IPS-18a (cell line): ENCODE measurements at regions not wholly inside any gene's neighbourhood (a gene's known extent, or its start where the extent isn't known, plus 50 kb on each side); places are given as distances from the start of the nearest gene placed in this dataset.
"Not testable (repeated sequence)": the region's sequence is repeated elsewhere in the genome, so short reads cannot be mapped to it uniquely, and the experiment has no call there.

Experiments
- H3K27ac ChIP-seq: one replicate; pipeline ENCODE4 v1.5.1; 2013; ENCODE audit warnings: low read length
- H3K27me3 ChIP-seq: one replicate; pipeline ENCODE4 v1.6.1; 2013; ENCODE audit warnings: mild to moderate bottlenecking, low read length; ENCODE audit not compliant: control insufficient read depth, insufficient read depth
- H3K36me3 ChIP-seq: one replicate; pipeline ENCODE4 v1.6.1; 2013; ENCODE audit warnings: low read depth, low read length; ENCODE audit not compliant: control insufficient read depth
- H3K4me1 ChIP-seq: one replicate; pipeline ENCODE4 v1.6.1; 2013; ENCODE audit warnings: low read depth, low read length; ENCODE audit not compliant: control insufficient read depth
- H3K4me3 ChIP-seq: one replicate; pipeline ENCODE4 v1.5.1; 2013; ENCODE audit warnings: low read length
- H3K9ac ChIP-seq: one replicate; pipeline ENCODE4 v1.6.1; 2013; ENCODE audit warnings: mild to moderate bottlenecking, low read length, moderate library complexity
- H3K9me3 ChIP-seq: one replicate; pipeline ENCODE4 v1.6.1; 2013; ENCODE audit warnings: low read depth, low read length; ENCODE audit not compliant: control insufficient read depth

DNA sequence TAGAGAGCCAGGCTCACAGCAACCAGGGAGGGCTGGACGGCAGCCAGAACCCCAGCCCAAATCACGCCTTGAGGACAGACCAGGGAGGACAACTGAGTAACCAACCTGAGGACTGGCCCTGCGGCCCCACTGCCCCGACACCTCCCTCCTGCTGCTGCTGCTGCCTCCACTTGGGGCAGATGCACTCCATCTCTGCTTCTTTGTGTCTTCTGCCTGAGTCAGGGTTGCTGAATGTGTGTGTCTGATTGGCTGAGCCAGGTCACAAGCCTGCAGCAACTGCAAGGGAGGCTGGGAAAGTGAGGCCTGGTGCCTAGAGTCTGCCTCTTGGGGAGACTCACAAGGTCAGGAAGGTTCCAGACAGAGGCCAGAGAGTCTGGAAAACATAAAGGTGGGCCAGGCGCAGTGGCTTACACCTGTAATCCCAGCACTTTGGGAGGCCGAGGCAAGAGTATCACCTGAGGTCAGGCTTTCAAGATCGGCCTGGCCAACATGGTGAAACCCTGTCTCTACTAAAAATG, 83.4 kb downstream of the ZFP36L2 start:
- no peaks in the 10 kb centered on the region for H3K9me3 ChIP-seq
- H3K4me3 ChIP-seq = no peak overlapping the region
- peaks cover 3% of the 10 kb centered on the region for H3K4me1 ChIP-seq
- no peak overlapping the region for H3K27ac ChIP-seq
- H3K36me3 ChIP-seq = no peaks in the 10 kb centered on the region
- H3K9ac ChIP-seq = no peak overlapping the region
- no peaks in the 10 kb centered on the region for H3K27me3 ChIP-seq

DNA sequence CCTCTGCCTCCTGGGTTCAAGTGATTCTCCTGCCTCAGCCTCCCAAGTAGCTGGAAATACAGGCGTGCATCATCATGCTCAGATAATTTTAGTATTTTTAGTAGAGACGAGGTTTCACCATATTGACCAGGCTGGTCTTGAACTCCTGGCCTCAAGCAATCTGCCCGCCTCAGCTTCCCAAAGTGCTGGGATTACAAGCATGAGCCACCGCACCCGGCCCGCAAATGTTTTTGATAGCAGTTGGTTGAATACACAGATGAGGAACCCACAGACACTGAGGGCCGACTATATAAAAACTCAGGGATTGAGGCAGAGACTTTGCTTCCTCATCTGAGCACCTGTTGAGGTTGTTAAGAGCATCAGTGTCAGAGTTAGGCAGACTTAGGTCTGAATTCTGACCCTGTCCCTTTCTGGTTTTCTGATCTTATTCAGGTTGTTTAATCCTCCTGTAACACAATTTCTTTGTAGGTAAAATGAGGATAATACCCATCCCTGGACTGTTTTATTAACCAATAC, 84.7 kb downstream of the ZFP36L2 start:
- H3K4me3 ChIP-seq, H3K27me3 ChIP-seq, H3K36me3 ChIP-seq, H3K9ac ChIP-seq, H3K9me3 ChIP-seq, H3K27ac ChIP-seq, H3K4me1 ChIP-seq: not testable (repeated sequence)

DNA sequence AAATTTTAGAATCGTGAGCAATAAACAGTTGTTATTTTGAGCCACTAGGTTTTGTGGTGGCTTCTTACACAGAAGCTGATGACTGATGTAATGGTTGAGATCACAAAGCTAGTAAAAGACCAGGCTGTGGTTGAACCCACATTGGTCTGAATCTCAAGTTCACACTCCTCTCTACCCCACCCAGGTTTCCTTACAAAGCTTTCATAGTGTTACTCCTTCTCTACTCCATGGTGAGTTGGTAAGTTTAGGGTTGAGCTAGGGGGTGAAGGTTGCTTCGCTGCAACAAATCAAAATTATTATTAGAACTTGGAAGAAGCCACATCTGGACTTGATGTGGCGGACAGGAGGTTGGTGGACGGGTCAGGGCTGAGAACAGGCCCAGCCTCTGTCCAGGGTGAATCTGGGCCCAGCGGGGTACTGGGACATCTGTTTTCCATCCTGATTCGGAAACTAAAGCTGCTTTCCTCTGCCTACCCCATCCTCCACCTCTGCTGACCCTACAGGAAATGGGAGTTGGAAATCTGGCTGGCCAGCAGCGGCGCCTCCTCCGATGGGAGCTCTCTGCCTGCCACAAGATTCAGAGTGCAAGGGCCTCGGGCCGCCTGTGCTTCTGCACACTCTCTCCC, 86.3 kb downstream of the ZFP36L2 start:
- peaks cover 13% of the 10 kb centered on the region for H3K4me1 ChIP-seq
- H3K4me3 ChIP-seq = no peak overlapping the region
- H3K9me3 ChIP-seq = no peaks in the 10 kb centered on the region
- H3K36me3 ChIP-seq = no peaks in the 10 kb centered on the region
- no peak overlapping the region for H3K27ac ChIP-seq
- no peak overlapping the region for H3K9ac ChIP-seq
- H3K27me3 ChIP-seq = no peaks in the 10 kb centered on the region

DNA sequence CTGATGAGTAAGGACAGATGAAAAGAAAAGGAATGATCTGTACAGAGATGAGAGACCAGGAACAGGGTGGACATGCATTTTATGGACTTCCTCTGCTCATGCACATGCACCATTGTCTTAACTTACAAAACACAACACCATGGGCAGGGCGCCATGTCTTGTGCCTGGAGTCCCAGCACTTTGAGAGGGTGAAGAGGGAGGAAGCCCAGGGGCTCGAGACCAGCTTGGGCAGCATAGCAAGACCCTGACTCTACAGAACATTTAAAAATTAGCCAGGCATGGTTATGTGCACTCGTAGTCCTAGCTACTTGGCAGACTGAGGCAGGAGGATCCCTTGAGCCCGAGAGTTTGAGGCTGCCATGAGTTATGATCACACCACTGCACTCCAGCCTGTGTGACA, 86.9 kb downstream of the ZFP36L2 start:
- Histone ChIP-seq H3K9ac (no peak overlapping the region), H3K9me3 (no peaks in the 10 kb centered on the region), H3K27ac (no peak overlapping the region), H3K27me3 (no peaks in the 10 kb centered on the region), H3K4me3 (no peak overlapping the region), H3K36me3 (no peaks in the 10 kb centered on the region), H3K4me1 (peaks cover 13% of the 10 kb centered on the region)

DNA sequence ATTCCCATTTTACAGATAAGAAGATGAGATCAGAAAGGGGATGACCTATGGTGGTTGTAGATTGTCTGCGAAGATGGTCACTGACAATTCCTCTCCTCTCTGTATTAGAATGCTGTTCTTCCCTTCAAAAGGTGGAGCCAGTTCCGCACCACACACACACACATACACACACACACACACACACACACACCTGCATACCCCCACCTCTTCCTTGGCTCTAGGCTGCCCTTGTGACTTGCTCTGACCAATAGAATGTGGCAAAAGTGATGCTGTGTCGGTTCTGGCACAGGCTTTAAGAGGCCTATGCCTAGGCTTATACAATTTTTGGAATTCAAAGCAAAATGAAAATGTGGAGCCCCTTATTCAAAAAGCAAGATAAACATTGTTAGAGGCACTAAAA, 88.0 kb downstream of the ZFP36L2 start:
- Histone ChIP-seq H3K27me3 (no peaks in the 10 kb centered on the region), H3K4me1 (peaks cover 13% of the 10 kb centered on the region), H3K9ac (no peak overlapping the region), H3K27ac (no peak overlapping the region), H3K4me3 (no peak overlapping the region), H3K36me3 (no peaks in the 10 kb centered on the region), H3K9me3 (no peaks in the 10 kb centered on the region)

DNA sequence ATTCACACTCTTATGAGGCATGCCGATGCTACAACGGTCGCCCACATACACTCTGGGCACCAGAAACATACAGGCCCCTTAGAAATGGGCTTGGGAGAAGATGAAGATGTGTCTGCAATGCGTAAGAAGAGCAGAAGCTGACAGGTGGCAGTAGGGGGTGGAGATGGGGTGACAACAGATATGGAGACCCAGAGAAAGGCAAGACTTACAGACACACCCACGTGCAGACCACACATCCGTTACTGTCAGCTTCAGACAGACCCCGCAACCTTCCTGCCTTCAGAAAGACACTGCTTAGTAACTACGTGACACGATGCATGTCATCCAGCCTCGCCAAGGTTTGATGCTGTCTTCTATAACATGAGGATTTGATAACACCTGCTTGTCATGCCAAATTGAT, 89.5 kb downstream of the ZFP36L2 start:
- no peak overlapping the region for H3K4me3 ChIP-seq
- no peaks in the 10 kb centered on the region for H3K36me3 ChIP-seq
- peaks cover 13% of the 10 kb centered on the region for H3K4me1 ChIP-seq
- H3K9me3 ChIP-seq = no peaks in the 10 kb centered on the region
- no peak overlapping the region for H3K27ac ChIP-seq
- no peak overlapping the region for H3K9ac ChIP-seq
- no peaks in the 10 kb centered on the region for H3K27me3 ChIP-seq

DNA sequence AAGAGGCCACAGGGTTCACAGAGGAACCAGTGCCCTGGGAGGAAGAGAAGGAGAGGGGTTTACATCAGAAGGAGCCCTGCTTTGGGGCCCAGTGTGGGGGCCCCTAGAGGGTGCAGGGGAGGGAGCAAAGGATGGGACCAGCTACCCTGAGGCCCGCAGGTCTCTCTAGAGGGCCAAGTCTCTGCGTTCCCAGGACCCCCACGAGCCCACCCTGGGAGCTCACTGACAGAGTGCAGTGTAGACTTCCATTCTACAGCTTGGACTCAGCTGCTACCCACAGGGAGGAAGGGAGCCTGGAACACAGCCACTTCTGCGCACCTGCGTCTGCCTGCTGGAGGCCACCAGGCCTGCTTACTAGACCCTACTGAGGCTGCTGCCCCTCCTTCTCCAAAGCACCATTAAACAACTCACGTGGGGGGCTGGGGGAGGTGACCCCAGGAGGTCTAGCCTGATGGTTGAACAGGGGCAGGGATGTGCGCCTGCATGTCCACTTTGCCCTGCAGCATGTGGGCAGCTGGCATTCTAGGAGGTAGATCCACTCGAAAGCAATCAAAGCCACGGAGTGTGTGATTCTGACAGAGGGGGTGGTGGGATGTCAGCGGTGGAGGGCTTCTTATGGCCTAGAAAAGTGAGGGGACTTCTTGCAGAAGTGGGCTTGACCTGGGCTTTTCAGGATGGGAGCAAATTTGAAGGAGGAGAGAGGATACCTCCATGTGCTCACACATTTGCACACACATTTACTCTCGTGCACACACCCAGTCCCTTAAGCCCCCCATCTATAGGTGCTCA, 90.2 kb downstream of the ZFP36L2 start:
- Histone ChIP-seq H3K9me3 (no peaks in the 10 kb centered on the region), H3K36me3 (no peaks in the 10 kb centered on the region), H3K9ac (no peak overlapping the region), H3K4me1 (peaks cover 13% of the 10 kb centered on the region), H3K27ac (no peak overlapping the region), H3K27me3 (no peaks in the 10 kb centered on the region), H3K4me3 (no peak overlapping the region)

DNA sequence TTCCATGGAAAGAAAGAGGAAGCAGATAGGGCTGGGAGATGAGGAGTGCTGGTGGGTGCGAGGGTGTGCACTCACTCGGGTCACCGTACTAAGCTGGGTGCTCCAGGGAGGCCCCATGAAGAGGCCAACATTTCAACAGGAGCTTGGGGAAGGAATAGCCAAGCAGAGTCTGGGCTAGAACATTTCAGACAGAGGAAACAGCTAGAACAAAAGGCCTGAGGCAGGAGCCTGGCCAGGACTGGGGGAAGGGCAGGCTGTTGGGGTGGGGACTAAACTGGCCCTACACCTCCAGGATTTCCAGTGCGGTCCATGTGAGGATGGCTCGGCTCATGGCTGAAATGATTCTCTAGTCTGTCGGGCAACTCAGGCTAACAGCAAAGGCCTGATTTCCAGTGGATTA, 90.8 kb downstream of the ZFP36L2 start:
- H3K4me1 ChIP-seq = peaks cover 13% of the 10 kb centered on the region

DNA sequence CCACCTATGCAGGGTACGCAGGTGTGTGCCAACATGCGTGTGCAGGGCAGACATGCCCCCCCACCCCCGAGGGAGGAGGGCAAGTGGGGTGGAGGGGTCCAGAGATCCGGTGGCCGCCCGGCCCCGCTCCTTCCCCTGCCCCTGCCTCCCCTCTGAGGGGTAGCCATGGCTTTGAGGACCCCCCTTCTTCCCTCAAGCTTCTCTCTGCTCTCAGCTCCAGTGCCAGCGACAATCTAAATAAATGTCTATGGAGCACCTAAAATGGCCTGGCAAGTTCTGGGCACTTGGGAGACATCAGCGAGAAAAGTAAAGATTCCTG, 91.9 kb downstream of the ZFP36L2 start:
- no peaks in the 10 kb centered on the region for H3K9me3 ChIP-seq
- H3K4me3 ChIP-seq = no peak overlapping the region
- peaks cover 13% of the 10 kb centered on the region for H3K4me1 ChIP-seq
- H3K9ac ChIP-seq = no peak overlapping the region
- H3K27me3 ChIP-seq = no peaks in the 10 kb centered on the region
- no peak overlapping the region for H3K27ac ChIP-seq
- no peaks in the 10 kb centered on the region for H3K36me3 ChIP-seq

More for the DNA sequence above, 90.8 kb downstream of the ZFP36L2 start:
- Histone ChIP-seq H3K36me3 (no peaks in the 10 kb centered on the region), H3K27ac (no peak overlapping the region), H3K4me3 (no peak overlapping the region), H3K9ac (no peak overlapping the region), H3K9me3 (no peaks in the 10 kb centered on the region), H3K27me3 (no peaks in the 10 kb centered on the region)

DNA sequence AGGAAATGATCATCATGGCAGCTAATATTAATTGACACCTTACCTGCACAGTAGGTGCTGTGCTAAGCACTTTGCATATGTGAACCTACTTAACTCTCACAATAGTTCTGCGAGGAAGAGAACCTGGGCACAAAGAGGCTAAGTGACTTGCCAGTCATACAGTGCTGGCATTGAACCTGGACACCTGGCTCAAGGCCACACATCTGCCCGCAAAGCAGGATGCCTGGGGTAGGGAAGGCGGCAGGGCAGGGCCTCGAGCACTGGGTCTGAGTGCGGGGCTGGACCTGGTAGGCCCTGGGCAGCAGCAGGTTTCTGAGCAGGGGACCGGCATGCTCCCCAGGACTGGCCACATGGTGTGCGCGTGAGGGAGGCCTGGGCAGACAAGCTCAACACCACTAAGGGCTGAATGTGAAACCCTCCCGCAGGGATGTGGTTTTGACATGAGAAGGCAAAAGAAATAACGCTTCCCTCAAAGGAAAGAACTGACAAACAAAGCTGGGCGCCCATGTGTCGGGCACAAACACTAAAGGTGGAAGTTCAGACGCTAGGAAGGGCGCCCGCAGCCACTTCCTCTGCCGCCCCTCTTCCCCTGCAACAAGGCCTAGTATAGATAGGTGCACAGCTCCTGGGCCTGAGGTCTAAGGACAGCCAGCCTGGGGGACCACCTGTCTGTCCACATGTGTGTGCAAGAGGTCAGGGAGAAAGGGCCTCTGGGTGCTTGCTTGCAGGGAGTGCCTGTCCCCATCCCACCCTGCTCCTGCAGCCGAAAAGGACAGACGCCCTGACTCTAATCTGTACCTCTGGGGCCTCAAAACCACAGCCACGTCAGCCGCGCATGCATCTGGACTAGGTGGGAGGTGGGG, 92.5 kb downstream of the ZFP36L2 start:
- H3K4me3 ChIP-seq = no peak overlapping the region

DNA sequence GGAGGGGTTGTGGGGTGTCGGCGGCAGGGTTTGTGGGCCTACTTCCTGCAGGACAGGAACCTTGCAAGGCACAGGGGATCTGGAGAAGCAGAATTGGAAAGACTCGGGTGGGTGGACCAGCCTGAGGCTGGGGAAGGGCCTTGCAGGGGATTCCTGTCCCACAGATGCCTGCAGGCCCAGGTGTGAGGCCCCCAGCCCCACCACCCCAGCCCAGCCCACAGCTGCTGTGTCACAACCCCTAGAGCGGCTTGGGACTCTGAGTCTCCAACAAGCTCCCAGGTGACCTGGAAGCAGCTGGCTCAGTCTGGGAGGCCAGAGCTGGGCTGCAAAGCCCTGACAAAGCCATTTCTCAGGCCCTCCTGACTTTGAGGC, 93.1 kb downstream of the ZFP36L2 start:
- H3K4me3 ChIP-seq = no peak overlapping the region
- no peak overlapping the region for H3K27ac ChIP-seq
- H3K4me1 ChIP-seq = peaks cover 13% of the 10 kb centered on the region
- H3K9me3 ChIP-seq = no peaks in the 10 kb centered on the region
- H3K27me3 ChIP-seq = no peaks in the 10 kb centered on the region
- H3K9ac ChIP-seq = no peak overlapping the region
- H3K36me3 ChIP-seq = no peaks in the 10 kb centered on the region

More for the DNA sequence above, 92.5 kb downstream of the ZFP36L2 start:
- Histone ChIP-seq H3K9ac (no peak overlapping the region), H3K9me3 (no peaks in the 10 kb centered on the region), H3K4me1 (peaks cover 13% of the 10 kb centered on the region), H3K27ac (no peak overlapping the region), H3K36me3 (no peaks in the 10 kb centered on the region), H3K27me3 (no peaks in the 10 kb centered on the region)
